Natural killer cell (primary cell): ENCODE measurements at regions not wholly inside any gene's neighbourhood (a gene's known extent, or its start where the extent isn't known, plus 50 kb on each side); places are given as distances from the start of the nearest gene placed in this dataset.

ENCODE experiments used
- ATAC-seq, 3 donors: fragments of 150-1000 bp in 2 of 3; fragments of 200-7000 bp in 1 of 3; cut with Tn5 transposase; 1 replicate in 1 of 3; 2 replicates in 2 of 3; pipeline ENCODE4 v1.10.0; 2021; ENCODE audit warnings: mild to moderate bottlenecking in 2 of 3, moderate library complexity in 2 of 3
- DNase-seq, 2 donors: peaks; one replicate each; pipeline versions ENCODE4 v3.0.0 to v3.0.0-alpha.2; 2013 to 2021; ENCODE audit warnings: mixed read lengths in 1 of 2
- H3K27ac ChIP-seq: one replicate; pipeline ENCODE4 v1.5.1; 2013; ENCODE audit warnings: mild to moderate bottlenecking, low read length
- H3K27me3 ChIP-seq: one replicate; pipeline ENCODE4 v1.6.1; 2013; ENCODE audit warnings: low read length; ENCODE audit not compliant: control insufficient read depth, insufficient read depth
- H3K36me3 ChIP-seq: one replicate; pipeline ENCODE4 v1.6.1; 2013; ENCODE audit warnings: low read length; ENCODE audit not compliant: control insufficient read depth, insufficient read depth
- H3K4me1 ChIP-seq: one replicate; pipeline ENCODE4 v1.6.1; 2013; ENCODE audit warnings: low read length; ENCODE audit not compliant: control insufficient read depth, insufficient read depth
- H3K4me3 ChIP-seq: one replicate; pipeline ENCODE4 v1.5.1; 2013; ENCODE audit warnings: low read length
- H3K9me3 ChIP-seq: one replicate; pipeline ENCODE4 v1.6.1; 2013; ENCODE audit warnings: low read length; ENCODE audit not compliant: control insufficient read depth, insufficient read depth
- H3K27ac Mint-ChIP-seq, 2 donors: one replicate each; pipeline ENCODE4 v1.8.0; 2022; ENCODE audit warnings: mild to moderate bottlenecking in 2 of 2, mixed read lengths in 2 of 2, moderate library complexity in 1 of 2
- H3K27me3 Mint-ChIP-seq, 2 donors: one replicate each; pipeline ENCODE4 v1.8.0; 2022; ENCODE audit warnings: low read depth in 2 of 2, mixed read lengths in 2 of 2
- H3K36me3 Mint-ChIP-seq: one replicate; pipeline ENCODE4 v1.8.0; 2022; ENCODE audit warnings: mixed read lengths
- H3K4me1 Mint-ChIP-seq, 2 donors: one replicate each; pipeline ENCODE4 v1.8.0; 2022; ENCODE audit warnings: mixed read lengths in 2 of 2
- H3K4me3 Mint-ChIP-seq: one replicate; pipeline ENCODE4 v1.8.0; 2022; ENCODE audit warnings: mild to moderate bottlenecking, moderate library complexity, mixed read lengths
- H3K9me3 Mint-ChIP-seq, 2 donors: one replicate each; pipeline ENCODE4 v1.8.0; 2022; ENCODE audit warnings: mixed read lengths in 2 of 2
- CTCF ChIP-seq: fragments of 200-600 bp; IDR thresholded peaks from one replicate; pipeline ENCODE4 v1.8.0; 2022; ENCODE audit warnings: antibody characterized with exemption
- WGBS: methylation state at CpG from one replicate; pipeline ENCODE4 v1.1.7; 2013; ENCODE audit warnings: missing lambda C conversion rate; ENCODE audit not compliant: insufficient coverage; 5-methylcytosine and 5-hydroxymethylcytosine counted together
- intact Hi-C: fragments of 100-400 bp; cut with micrococcal nuclease; formaldehyde crosslinking; loops from one replicate; pipeline ENCODE4 v1.14.2; 2022

DNA sequence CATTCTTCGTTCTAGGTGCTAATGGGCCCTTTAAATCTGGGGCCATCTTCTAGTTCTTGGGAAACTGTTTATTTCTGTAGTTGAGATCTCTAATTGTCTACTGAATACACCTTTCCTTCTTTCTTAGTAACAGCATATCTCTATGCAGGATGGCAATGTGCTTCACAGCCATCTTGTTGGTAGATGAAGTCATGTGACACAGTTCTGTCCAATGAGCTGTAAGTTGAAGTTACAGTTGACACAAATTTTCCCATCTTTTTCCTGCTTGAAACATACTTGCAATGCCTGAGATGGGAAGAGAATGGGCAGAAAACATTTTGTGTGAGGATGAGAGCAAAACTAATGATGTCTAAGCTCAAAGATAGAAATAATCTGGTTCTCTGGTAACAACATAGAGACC is 57.3 kb upstream of the PHLPP1 start:
- Mint-ChIP-seq H3K9me3 (no peaks in the 10 kb centered on the region), H3K4me1 (no peaks in the 10 kb centered on the region), H3K4me3 (no peak overlapping the region), H3K27ac (no peak overlapping the region), H3K27me3 (no peaks in the 10 kb centered on the region), H3K36me3 (no peaks in the 10 kb centered on the region)
- H3K4me3 ChIP-seq: no peak overlapping the region
- no peaks in the 10 kb centered on the region for H3K9me3 ChIP-seq
- no peaks in the 10 kb centered on the region for H3K27me3 ChIP-seq
- no peaks in the 10 kb centered on the region for H3K36me3 ChIP-seq
- no peak for ATAC-seq
- intact Hi-C loops: no loop called here
- H3K4me1 ChIP-seq: no peaks in the 10 kb centered on the region
- TF ChIP-seq CTCF: no peak
- no peak for DNase-seq
- WGBS: no CpG with 5 or more reads among the region's 1 CpG
- H3K27ac ChIP-seq: no peak overlapping the region

DNA sequence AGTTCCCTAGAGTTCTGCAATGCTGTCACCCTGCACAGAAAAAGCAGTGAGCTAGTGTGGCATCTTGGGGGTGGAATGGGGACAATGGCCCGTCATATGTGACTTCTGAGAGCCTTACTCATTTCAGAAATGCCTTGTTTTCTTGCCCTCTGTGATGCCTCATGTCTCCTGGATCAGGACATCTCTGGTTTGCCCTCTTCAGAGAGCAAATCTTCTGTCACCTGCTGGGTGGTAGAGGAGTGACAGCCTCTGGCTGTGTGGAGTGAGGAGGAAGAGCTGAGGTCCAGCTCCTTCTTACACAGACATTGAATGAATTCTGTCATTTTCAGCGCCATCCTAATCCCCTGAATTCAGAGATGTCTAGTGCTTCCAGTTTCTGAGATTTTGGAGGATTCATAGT is 55.6 kb upstream of the PHLPP1 start:
- no peaks in the 10 kb centered on the region for H3K9me3 Mint-ChIP-seq
- TF ChIP-seq CTCF: no peak
- no peaks in the 10 kb centered on the region for H3K4me1 ChIP-seq
- H3K4me1 Mint-ChIP-seq: no peaks in the 10 kb centered on the region
- H3K36me3 ChIP-seq: no peaks in the 10 kb centered on the region
- no peaks in the 10 kb centered on the region for H3K27me3 Mint-ChIP-seq
- no peaks in the 10 kb centered on the region for H3K27me3 ChIP-seq
- no peak overlapping the region for H3K27ac Mint-ChIP-seq
- intact Hi-C loops: no loop called here
- DNase-seq: no peak
- H3K36me3 Mint-ChIP-seq: no peaks in the 10 kb centered on the region
- H3K27ac ChIP-seq: no peak overlapping the region
- 68% methylated on average over 1 of the region's 2 CpGs for WGBS
- no peak for ATAC-seq
- no peak overlapping the region for H3K4me3 Mint-ChIP-seq
- no peak overlapping the region for H3K4me3 ChIP-seq
- H3K9me3 ChIP-seq: no peaks in the 10 kb centered on the region

GRCh38 chr18:62660691-62661090 is 54.6 kb upstream of the PHLPP1 start:
- Mint-ChIP-seq H3K9me3 (no peaks in the 10 kb centered on the region), H3K4me3 (no peak overlapping the region), H3K27ac (no peak overlapping the region), H3K36me3 (no peaks in the 10 kb centered on the region), H3K4me1 (no peaks in the 10 kb centered on the region), H3K27me3 (no peaks in the 10 kb centered on the region)
- TF ChIP-seq CTCF: no peak
- Histone ChIP-seq H3K4me1 (no peaks in the 10 kb centered on the region), H3K9me3 (no peaks in the 10 kb centered on the region), H3K27ac (no peak overlapping the region), H3K4me3 (no peak overlapping the region), H3K36me3 (no peaks in the 10 kb centered on the region), H3K27me3 (no peaks in the 10 kb centered on the region)
- ATAC-seq (no peak), DNase-seq (no peak)
- intact Hi-C loops: no loop called here
- 85% methylated on average over 3 of the region's 3 CpGs for WGBS

- no peaks in the 10 kb centered on the region for H3K27me3 ChIP-seq
- H3K36me3 ChIP-seq: no peaks in the 10 kb centered on the region
- intact Hi-C loops: no loop called here
- ATAC-seq (no peak), DNase-seq (no peak)
- Mint-ChIP-seq H3K27me3 (no peaks in the 10 kb centered on the region), H3K9me3 (no peaks in the 10 kb centered on the region), H3K36me3 (no peaks in the 10 kb centered on the region), H3K27ac (no peak overlapping the region), H3K4me1 (no peaks in the 10 kb centered on the region), H3K4me3 (no peak overlapping the region)
- no peaks in the 10 kb centered on the region for H3K9me3 ChIP-seq
- WGBS: 82% methylated on average over 5 of the region's 5 CpGs
- no peak overlapping the region for H3K4me3 ChIP-seq
- no peak overlapping the region for H3K27ac ChIP-seq
- TF ChIP-seq CTCF: no peak
- no peaks in the 10 kb centered on the region for H3K4me1 ChIP-seq
These were observed 51.5 kb upstream of the PHLPP1 start for GRCh38 chr18:62663731-62664336.
